Trophoblast cell (in vitro differentiated cells and primary cell): ENCODE measurements at regions not wholly inside any gene's neighbourhood (a gene's known extent, or its start where the extent isn't known, plus 50 kb on each side); places are given as distances from the start of the nearest gene placed in this dataset.

ENCODE experiments used
- DNase-seq, 2 donors: peaks; one replicate each; pipeline ENCODE4 v3.0.0-alpha.2; 2016
- H2AFZ ChIP-seq: 2 replicates; pipeline ENCODE4 v1.6.1; 2013; ENCODE audit warnings: low read length, moderate library complexity, mild to moderate bottlenecking; ENCODE audit not compliant: insufficient read depth, poor library complexity
- H2AK5ac ChIP-seq: 2 replicates; pipeline ENCODE4 v1.6.1; 2013; ENCODE audit warnings: mild to moderate bottlenecking, low read length
- H2BK120ac ChIP-seq: 2 replicates; pipeline ENCODE4 v1.6.1; 2013; ENCODE audit warnings: low read length, mild to moderate bottlenecking, moderate library complexity; ENCODE audit not compliant: insufficient read depth, poor library complexity
- H2BK12ac ChIP-seq: 2 replicates; pipeline ENCODE4 v1.6.1; 2013; ENCODE audit warnings: mild to moderate bottlenecking, low read length, moderate library complexity
- H2BK5ac ChIP-seq: 2 replicates; pipeline ENCODE4 v1.6.1; 2013; ENCODE audit warnings: low read length, low read depth, moderate library complexity, mild to moderate bottlenecking; ENCODE audit not compliant: poor library complexity
- H3K14ac ChIP-seq: 2 replicates; pipeline ENCODE4 v1.6.1; 2013; ENCODE audit warnings: mild to moderate bottlenecking, low read length
- H3K18ac ChIP-seq: 2 replicates; pipeline ENCODE4 v1.6.1; 2013; ENCODE audit warnings: mild to moderate bottlenecking, low read length
- H3K23ac ChIP-seq: 2 replicates; pipeline ENCODE4 v1.6.1; 2013; ENCODE audit warnings: low read length
- H3K27ac ChIP-seq: 2 replicates; pipeline ENCODE4 v1.5.1; 2013; ENCODE audit warnings: low read depth, mild to moderate bottlenecking, inconsistent platforms, low read length, moderate library complexity
- H3K27me3 ChIP-seq: 2 replicates; pipeline ENCODE4 v1.6.1; 2013; ENCODE audit warnings: inconsistent platforms, mild to moderate bottlenecking, low read length, moderate library complexity; ENCODE audit not compliant: insufficient read depth
- H3K36me3 ChIP-seq, 2 experiments: 1 replicate in 1 of 2; 2 replicates in 1 of 2; pipeline ENCODE4 v1.6.1; 2013; ENCODE audit warnings: low read length in 2 of 2, mild to moderate bottlenecking in 2 of 2, moderate library complexity in 1 of 2; ENCODE audit not compliant: insufficient read depth in 2 of 2, control insufficient read depth in 1 of 2
- H3K4ac ChIP-seq: 2 replicates; pipeline ENCODE4 v1.6.1; 2013; ENCODE audit warnings: low read depth, mild to moderate bottlenecking, low read length, moderate library complexity
- H3K4me1 ChIP-seq, 2 experiments: 1 replicate in 1 of 2; 2 replicates in 1 of 2; pipeline ENCODE4 v1.6.1; 2013; ENCODE audit warnings: low read length in 2 of 2, mild to moderate bottlenecking in 2 of 2, moderate library complexity in 1 of 2; ENCODE audit not compliant: insufficient read depth in 2 of 2, control insufficient read depth in 1 of 2
- H3K4me2 ChIP-seq: 2 replicates; pipeline ENCODE4 v1.6.1; 2013; ENCODE audit warnings: inconsistent platforms, mild to moderate bottlenecking, low read length, moderate library complexity
- H3K4me3 ChIP-seq: 2 replicates; pipeline ENCODE4 v1.5.1; 2013; ENCODE audit warnings: mild to moderate bottlenecking, low read depth, low read length, inconsistent platforms
- H3K79me1 ChIP-seq: one replicate; pipeline ENCODE4 v1.6.1; 2013; ENCODE audit warnings: low read length
- H3K79me2 ChIP-seq: 2 replicates; pipeline ENCODE4 v1.6.1; 2013; ENCODE audit warnings: low read length, mild to moderate bottlenecking; ENCODE audit not compliant: control insufficient read depth, insufficient read depth, poor library complexity
- H3K9ac ChIP-seq: 2 replicates; pipeline ENCODE4 v1.6.1; 2013; ENCODE audit warnings: mild to moderate bottlenecking, low read length
- H3K9me3 ChIP-seq: 2 replicates; pipeline ENCODE4 v1.6.1; 2013; ENCODE audit warnings: low read depth, mild to moderate bottlenecking, control low read depth, inconsistent platforms, low read length; ENCODE audit not compliant: insufficient read depth
- H4K12ac ChIP-seq: 2 replicates; pipeline ENCODE4 v1.6.1; 2013; ENCODE audit warnings: low read depth, mild to moderate bottlenecking, low read length, moderate library complexity
- H4K8ac ChIP-seq: 2 replicates; pipeline ENCODE4 v1.6.1; 2013; ENCODE audit warnings: low read depth, mild to moderate bottlenecking, low read length, moderate library complexity
- H4K91ac ChIP-seq: one replicate; pipeline ENCODE4 v1.6.1; 2013; ENCODE audit warnings: low read depth, mild to moderate bottlenecking, low read length, moderate library complexity
- WGBS: extraction: QIAGEN DNeasy Blood & Tissue Kit; methylation state at CpG from one replicate; pipeline ENCODE4 v1.1.7; 2013; ENCODE audit warnings: missing lambda C conversion rate; ENCODE audit not compliant: insufficient read length, insufficient coverage; ENCODE audit errors: extremely low coverage; 5-methylcytosine and 5-hydroxymethylcytosine counted together

DNA sequence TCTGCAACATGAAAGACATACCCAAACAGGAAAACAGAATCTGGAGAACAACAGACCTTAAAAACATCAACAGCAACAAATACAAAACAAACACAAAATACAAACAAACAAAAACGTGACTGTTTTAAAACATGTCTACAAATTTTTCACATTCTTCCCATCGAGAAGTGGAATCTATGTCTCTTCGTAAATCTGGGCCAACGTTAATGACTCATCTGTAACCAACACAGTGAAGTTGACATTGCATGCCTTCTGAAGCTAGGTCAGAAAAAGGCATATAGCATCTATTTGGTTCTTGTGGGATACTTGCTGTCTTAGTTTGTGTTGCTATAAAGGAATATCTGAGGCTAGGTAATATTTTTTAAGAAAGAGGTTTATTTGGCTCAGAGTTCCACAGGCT, 139.2 kb upstream of the FOXN2 start:
- peaks cover 0 to 2% of the 10 kb centered on the region in 2 experiments for H3K4me1 ChIP-seq
- no peak overlapping the region for H3K4me2 ChIP-seq
- H3K18ac ChIP-seq = no peak overlapping the region
- no peaks in the 10 kb centered on the region for H3K36me3 ChIP-seq
- H2BK120ac ChIP-seq = no peak overlapping the region
- no peak overlapping the region for H3K4me3 ChIP-seq
- peaks cover 2% of the 10 kb centered on the region for H3K9me3 ChIP-seq
- no peak overlapping the region for H3K9ac ChIP-seq
- H3K79me2 ChIP-seq = no peaks in the 10 kb centered on the region
- no peak overlapping the region for H2BK5ac ChIP-seq
- no peaks in the 10 kb centered on the region for H3K27me3 ChIP-seq
- H2AK5ac ChIP-seq = no peak overlapping the region
- no peak overlapping the region for H3K27ac ChIP-seq
- H3K14ac ChIP-seq = no peak overlapping the region
- WGBS = no CpG with 5 or more reads among the region's 4 CpGs
- H4K12ac ChIP-seq = no peak overlapping the region
- no peak overlapping the region for H3K23ac ChIP-seq
- no peak overlapping the region for H4K8ac ChIP-seq
- peak in 1 of 2 donors; percentile 78 for DNase-seq
- no peak overlapping the region for H3K4ac ChIP-seq
- no peak overlapping the region for H2BK12ac ChIP-seq
- H2AFZ ChIP-seq = no peak overlapping the region
- no peak overlapping the region for H4K91ac ChIP-seq
- H3K79me1 ChIP-seq = peaks cover 2% of the 10 kb centered on the region

DNA sequence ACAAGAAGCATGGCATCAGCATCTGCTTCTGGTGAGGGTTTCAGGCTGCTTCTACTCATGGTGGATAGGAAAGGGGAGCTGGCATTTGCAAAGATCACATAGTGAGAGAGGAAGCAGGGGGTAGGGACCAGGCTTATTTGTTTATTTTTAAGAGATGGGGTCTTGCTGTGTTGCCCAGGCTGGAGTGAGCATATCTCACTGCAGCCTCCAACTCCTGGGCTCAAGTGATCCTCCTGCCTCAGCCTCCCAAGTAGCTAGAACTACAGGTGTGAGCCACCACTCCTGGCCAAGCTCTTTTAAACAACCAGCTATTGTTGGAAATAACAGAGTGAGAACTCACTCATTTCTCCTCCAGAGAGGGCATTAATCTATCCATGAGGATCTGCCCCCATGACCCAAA, 138.8 kb upstream of the FOXN2 start:
- Histone ChIP-seq H3K79me2 (no peaks in the 10 kb centered on the region), H3K4me2 (no peak overlapping the region), H3K23ac (no peak overlapping the region), H3K36me3 (no peaks in the 10 kb centered on the region), H3K9ac (no peak overlapping the region), H3K4me1 (peaks cover 0 to 2% of the 10 kb centered on the region in 2 experiments), H2BK12ac (no peak overlapping the region), H3K79me1 (peaks cover 2% of the 10 kb centered on the region), H2AK5ac (no peak overlapping the region), H3K9me3 (peaks cover 2% of the 10 kb centered on the region), H2BK5ac (no peak overlapping the region), H3K4ac (no peak overlapping the region), H3K14ac (no peak overlapping the region), H4K8ac (no peak overlapping the region), H4K12ac (no peak overlapping the region), H3K27me3 (no peaks in the 10 kb centered on the region), H3K27ac (no peak overlapping the region), H3K4me3 (no peak overlapping the region), H4K91ac (no peak overlapping the region), H2BK120ac (no peak overlapping the region), H3K18ac (no peak overlapping the region), H2AFZ (no peak overlapping the region)
- DNase-seq = no peak

DNA sequence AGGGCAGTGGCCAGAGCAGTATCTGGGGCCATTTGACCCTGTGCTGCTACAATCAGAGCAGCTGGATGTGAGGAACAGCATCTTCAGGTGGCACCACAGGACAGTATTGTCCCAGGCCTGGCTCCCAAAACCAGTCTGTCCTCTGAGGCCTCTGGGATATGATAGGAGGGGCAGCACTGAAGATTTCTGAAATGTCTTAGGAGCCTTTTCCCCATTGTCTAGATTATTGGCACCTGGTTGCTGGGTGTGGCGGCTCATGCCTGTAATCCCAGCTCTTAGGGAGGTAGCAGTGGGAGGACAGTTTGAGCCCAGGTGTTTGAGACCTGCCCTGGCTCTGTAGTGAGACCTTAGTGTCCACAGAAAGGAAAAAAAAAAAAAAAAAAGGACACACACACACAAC, 137.6 kb upstream of the FOXN2 start:
- no peak overlapping the region for H2BK120ac ChIP-seq
- no peak overlapping the region for H4K8ac ChIP-seq
- no peaks in the 10 kb centered on the region for H3K36me3 ChIP-seq
- no peak overlapping the region for H3K18ac ChIP-seq
- H3K4me2 ChIP-seq = no peak overlapping the region
- peaks cover 2% of the 10 kb centered on the region for H3K9me3 ChIP-seq
- no peak overlapping the region for H2BK5ac ChIP-seq
- no peak overlapping the region for H2BK12ac ChIP-seq
- no peak overlapping the region for H3K27ac ChIP-seq
- H2AK5ac ChIP-seq = no peak overlapping the region
- H3K23ac ChIP-seq = no peak overlapping the region
- no peaks in the 10 kb centered on the region for H3K79me2 ChIP-seq
- H3K14ac ChIP-seq = no peak overlapping the region
- H4K91ac ChIP-seq = no peak overlapping the region
- no peaks in the 10 kb centered on the region for H3K27me3 ChIP-seq
- no peak overlapping the region for H3K4me3 ChIP-seq
- H3K4ac ChIP-seq = no peak overlapping the region
- WGBS = no CpG with 5 or more reads among the region's 1 CpG
- DNase-seq = peak; percentile 50 to 82
- H3K79me1 ChIP-seq = peaks cover 2% of the 10 kb centered on the region
- H2AFZ ChIP-seq = no peak overlapping the region
- no peak overlapping the region for H3K9ac ChIP-seq
- peaks cover 0 to 2% of the 10 kb centered on the region in 2 experiments for H3K4me1 ChIP-seq
- no peak overlapping the region for H4K12ac ChIP-seq

DNA sequence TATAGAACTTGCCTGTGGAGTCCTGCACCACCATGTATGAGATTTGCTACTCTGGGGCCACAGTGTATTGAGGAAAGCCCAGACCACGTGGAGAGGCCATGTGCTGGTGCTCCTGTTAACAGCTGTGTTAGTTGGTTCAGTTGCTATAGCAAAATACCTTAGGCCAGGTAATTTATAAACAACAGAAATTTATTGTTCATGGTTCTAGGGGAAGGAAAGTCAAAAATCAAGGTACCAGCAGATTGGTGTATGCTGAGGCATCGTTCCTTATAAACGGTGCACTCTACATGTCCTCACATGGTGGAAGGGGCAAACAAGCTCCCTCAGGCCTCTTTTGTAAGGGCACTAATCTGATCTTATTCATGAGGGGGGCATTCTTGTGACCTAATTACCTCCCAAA, 135.9 kb upstream of the FOXN2 start:
- no peak overlapping the region for H3K4me2 ChIP-seq
- H2AFZ ChIP-seq = no peak overlapping the region
- no CpG with 5 or more reads among the region's 3 CpGs for WGBS
- H3K79me2 ChIP-seq = no peaks in the 10 kb centered on the region
- H3K4me3 ChIP-seq = no peak overlapping the region
- DNase-seq = peak; percentile 59 to 79
- no peaks in the 10 kb centered on the region for H3K27me3 ChIP-seq
- H2BK12ac ChIP-seq = no peak overlapping the region
- H3K27ac ChIP-seq = no peak overlapping the region
- H3K9ac ChIP-seq = no peak overlapping the region
- no peak overlapping the region for H3K14ac ChIP-seq
- no peak overlapping the region for H4K8ac ChIP-seq
- H3K23ac ChIP-seq = no peak overlapping the region
- H4K12ac ChIP-seq = no peak overlapping the region
- peaks cover 2% of the 10 kb centered on the region for H3K9me3 ChIP-seq
- H3K18ac ChIP-seq = no peak overlapping the region
- H4K91ac ChIP-seq = no peak overlapping the region
- peaks cover 0 to 2% of the 10 kb centered on the region in 2 experiments for H3K4me1 ChIP-seq
- no peak overlapping the region for H2BK5ac ChIP-seq
- no peak overlapping the region for H2BK120ac ChIP-seq
- H3K79me1 ChIP-seq = peaks cover 2% of the 10 kb centered on the region
- no peaks in the 10 kb centered on the region for H3K36me3 ChIP-seq
- no peak overlapping the region for H3K4ac ChIP-seq
- no peak overlapping the region for H2AK5ac ChIP-seq
